DND-41 (cell line): ENCODE measurements at regions not wholly inside any gene's neighbourhood (a gene's known extent, or its start where the extent isn't known, plus 50 kb on each side); places are given as distances from the start of the nearest gene placed in this dataset.

Experiments used
- EZH2 ChIP-seq: IDR thresholded peaks from 3 replicates; pipeline ENCODE4 v1.6.1; 2012; ENCODE audit warnings: borderline replicate concordance, low read depth, mild to moderate bottlenecking, moderate library complexity, low read length, inconsistent platforms; ENCODE audit not compliant: severe bottlenecking
- TF ChIP-seq, protein P1 (sequence below): IDR thresholded peaks from 2 replicates; pipeline ENCODE4 v1.5.1; 2012; ENCODE audit warnings: borderline replicate concordance, low read length, moderate library complexity, mild to moderate bottlenecking; ENCODE audit not compliant: poor library complexity, severe bottlenecking; ENCODE audit errors: extremely low read depth

GRCh38 chr3:43789028-43789427 lies 98.3 kb downstream of the ABHD5 start:
- TF ChIP-seq, protein P1, sequence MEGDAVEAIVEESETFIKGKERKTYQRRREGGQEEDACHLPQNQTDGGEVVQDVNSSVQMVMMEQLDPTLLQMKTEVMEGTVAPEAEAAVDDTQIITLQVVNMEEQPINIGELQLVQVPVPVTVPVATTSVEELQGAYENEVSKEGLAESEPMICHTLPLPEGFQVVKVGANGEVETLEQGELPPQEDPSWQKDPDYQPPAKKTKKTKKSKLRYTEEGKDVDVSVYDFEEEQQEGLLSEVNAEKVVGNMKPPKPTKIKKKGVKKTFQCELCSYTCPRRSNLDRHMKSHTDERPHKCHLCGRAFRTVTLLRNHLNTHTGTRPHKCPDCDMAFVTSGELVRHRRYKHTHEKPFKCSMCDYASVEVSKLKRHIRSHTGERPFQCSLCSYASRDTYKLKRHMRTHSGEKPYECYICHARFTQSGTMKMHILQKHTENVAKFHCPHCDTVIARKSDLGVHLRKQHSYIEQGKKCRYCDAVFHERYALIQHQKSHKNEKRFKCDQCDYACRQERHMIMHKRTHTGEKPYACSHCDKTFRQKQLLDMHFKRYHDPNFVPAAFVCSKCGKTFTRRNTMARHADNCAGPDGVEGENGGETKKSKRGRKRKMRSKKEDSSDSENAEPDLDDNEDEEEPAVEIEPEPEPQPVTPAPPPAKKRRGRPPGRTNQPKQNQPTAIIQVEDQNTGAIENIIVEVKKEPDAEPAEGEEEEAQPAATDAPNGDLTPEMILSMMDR: no peak
- TF ChIP-seq EZH2: no peak
